BLaER1 treated with 17β-estradiol and CSF1 and Interleukin-3, amounts not matched to agents 10 nM and 100 nM (cell line): ENCODE measurements at regions not wholly inside any gene's neighbourhood (a gene's known extent, or its start where the extent isn't known, plus 50 kb on each side); places are given as distances from the start of the nearest gene placed in this dataset.

ENCODE experiments used
- H3K27ac ChIP-seq, 11 experiments: shearing (Covaris generic); formaldehyde crosslinking; 2 replicates each; pipeline ENCODE4 v1.8.1; 2022
- H3K27me3 ChIP-seq, 11 experiments: shearing (Covaris generic); formaldehyde crosslinking; 2 replicates each; pipeline ENCODE4 v1.8.1; 2022
- H3K36me3 ChIP-seq, 11 experiments: shearing (Covaris generic); formaldehyde crosslinking; 2 replicates each; pipeline ENCODE4 v1.8.1; 2022
- H3K4me1 ChIP-seq, 10 experiments: shearing (Covaris generic); formaldehyde crosslinking; 2 replicates each; pipeline ENCODE4 v1.8.1; 2022
- H3K4me2 ChIP-seq, 11 experiments: shearing (Covaris generic); formaldehyde crosslinking; 2 replicates each; pipeline ENCODE4 v1.8.1; 2022
- H3K4me3 ChIP-seq, 10 experiments: shearing (Covaris generic); formaldehyde crosslinking; 2 replicates each; pipeline ENCODE4 v1.8.1; 2022
- H3K9ac ChIP-seq, 11 experiments: shearing (Covaris generic); formaldehyde crosslinking; 2 replicates each; pipeline ENCODE4 v1.8.1; 2022
- H3K9me3 ChIP-seq, 11 experiments: shearing (Covaris generic); formaldehyde crosslinking; replicated peaks in 1 of 11; 2 replicates each; pipeline ENCODE4 v1.8.1; 2022
- H4K20me1 ChIP-seq, 11 experiments: shearing (Covaris generic); formaldehyde crosslinking; 2 replicates each; pipeline ENCODE4 v1.8.1; 2022
- Cebpa-rat ChIP-seq, 11 experiments: shearing (Covaris generic); IDR thresholded peaks; 2 replicates each; pipeline ENCODE4 v1.8.1; 2022

GRCh38 chr20:40600441-40601219 lies 88.4 kb downstream of the MAFB start:
- H3K4me3 ChIP-seq = no peak overlapping the region
- H3K27me3 ChIP-seq = no peaks in the 10 kb centered on the region
- H3K4me2 ChIP-seq = peak overlapping the region in 2 of 11 experiments; percentile 25 to 34; a peak in 2 of 22 replicates
- no peak overlapping the region for H3K27ac ChIP-seq
- H3K4me1 ChIP-seq = peaks cover 0 to 13% (median 0%) of the 10 kb centered on the region in 10 experiments; a peak in 2 of 20 replicates
- no peak overlapping the region for H3K9ac ChIP-seq
- H3K9me3 ChIP-seq = peaks cover 7 to 21% (median 15%) of the 10 kb centered on the region in 11 experiments; a peak in 18 of 22 replicates
- no peaks in the 10 kb centered on the region for H3K36me3 ChIP-seq
- no peak for TF ChIP-seq Cebpa-rat (IDR thresholded peaks at IDR 0.05)
- H4K20me1 ChIP-seq = no peaks in the 10 kb centered on the region

GRCh38 chr20:40599987-40600386 lies 89.0 kb downstream of the MAFB start:
- peak overlapping the region in 2 of 11 experiments; percentile 19 to 34; a peak in 1 of 22 replicates for H3K4me2 ChIP-seq
- no peak overlapping the region for H3K27ac ChIP-seq
- H3K9me3 ChIP-seq = peaks cover 7 to 21% (median 15%) of the 10 kb centered on the region in 11 experiments; a peak in 18 of 22 replicates
- H3K27me3 ChIP-seq = no peaks in the 10 kb centered on the region
- no peaks in the 10 kb centered on the region for H4K20me1 ChIP-seq
- no peaks in the 10 kb centered on the region for H3K36me3 ChIP-seq
- H3K4me1 ChIP-seq = peaks cover 0 to 13% (median 0%) of the 10 kb centered on the region in 10 experiments; a peak in 2 of 20 replicates
- no peak for TF ChIP-seq Cebpa-rat (IDR thresholded peaks at IDR 0.05)
- no peak overlapping the region for H3K4me3 ChIP-seq
- H3K9ac ChIP-seq = no peak overlapping the region

- Histone ChIP-seq H3K36me3 (no peaks in the 10 kb centered on the region), H3K4me3 (no peak overlapping the region), H3K27ac (0 out of 22 replicates have a peak overlapping the region, but pooled peaks of 1 of the 11 experiments have one; percentile 7), H3K27me3 (no peaks in the 10 kb centered on the region), H4K20me1 (no peaks in the 10 kb centered on the region), H3K9me3 (no peaks in the 10 kb centered on the region), H3K4me1 (peaks cover 0 to 14% (median 0%) of the 10 kb centered on the region in 10 experiments; a peak in 4 of 20 replicates), H3K4me2 (peak overlapping the region in 2 of 11 experiments; percentile 31 to 59; a peak in 4 of 22 replicates), H3K9ac (no peak overlapping the region)
- no peak for TF ChIP-seq Cebpa-rat (IDR thresholded peaks at IDR 0.05)
These were observed 96.1 kb downstream of the MAFB start for GRCh38 chr20:40592941-40593340.

GRCh38 chr20:40591536-40591935 lies 97.5 kb downstream of the MAFB start:
- no peak overlapping the region for H3K9ac ChIP-seq
- no peaks in the 10 kb centered on the region for H4K20me1 ChIP-seq
- H3K4me3 ChIP-seq = no peak overlapping the region
- no peak for TF ChIP-seq Cebpa-rat (IDR thresholded peaks at IDR 0.05)
- H3K4me1 ChIP-seq = peaks cover 0 to 14% (median 0%) of the 10 kb centered on the region in 10 experiments; a peak in 4 of 20 replicates
- H3K4me2 ChIP-seq = no peak overlapping the region
- H3K9me3 ChIP-seq = no peaks in the 10 kb centered on the region
- H3K27me3 ChIP-seq = no peaks in the 10 kb centered on the region
- no peaks in the 10 kb centered on the region for H3K36me3 ChIP-seq
- H3K27ac ChIP-seq = no peak overlapping the region

GRCh38 chr20:40591119-40591518 lies 97.9 kb downstream of the MAFB start:
- H3K4me2 ChIP-seq = no peak overlapping the region
- H3K27me3 ChIP-seq = no peaks in the 10 kb centered on the region
- H3K36me3 ChIP-seq = no peaks in the 10 kb centered on the region
- no peak overlapping the region for H3K27ac ChIP-seq
- peaks cover 0 to 14% (median 0%) of the 10 kb centered on the region in 10 experiments; a peak in 4 of 20 replicates for H3K4me1 ChIP-seq
- H3K9ac ChIP-seq = no peak overlapping the region
- no peaks in the 10 kb centered on the region for H3K9me3 ChIP-seq
- no peak for TF ChIP-seq Cebpa-rat (IDR thresholded peaks at IDR 0.05)
- H4K20me1 ChIP-seq = no peaks in the 10 kb centered on the region
- no peak overlapping the region for H3K4me3 ChIP-seq

- Histone ChIP-seq H3K4me2 (no peak overlapping the region), H3K9ac (no peak overlapping the region), H3K27ac (no peak overlapping the region), H3K9me3 (no peaks in the 10 kb centered on the region), H3K27me3 (no peaks in the 10 kb centered on the region), H4K20me1 (no peaks in the 10 kb centered on the region), H3K4me1 (peaks cover 0 to 14% (median 0%) of the 10 kb centered on the region in 10 experiments; a peak in 4 of 20 replicates), H3K4me3 (no peak overlapping the region), H3K36me3 (no peaks in the 10 kb centered on the region)
- no peak for TF ChIP-seq Cebpa-rat (IDR thresholded peaks at IDR 0.05)
These were observed 99.5 kb downstream of the MAFB start for GRCh38 chr20:40589581-40589980.

GRCh38 chr20:40588891-40589290 lies 100.1 kb downstream of the MAFB start:
- Histone ChIP-seq H3K27me3 (no peaks in the 10 kb centered on the region), H3K4me3 (no peak overlapping the region), H3K4me2 (no peak overlapping the region), H3K4me1 (peaks cover 0 to 19% (median 0%) of the 10 kb centered on the region in 10 experiments; a peak in 7 of 20 replicates), H4K20me1 (no peaks in the 10 kb centered on the region), H3K36me3 (no peaks in the 10 kb centered on the region), H3K9me3 (no peaks in the 10 kb centered on the region), H3K27ac (no peak overlapping the region), H3K9ac (no peak overlapping the region)
- no peak for TF ChIP-seq Cebpa-rat (IDR thresholded peaks at IDR 0.05)

- Histone ChIP-seq H3K27ac (no peak overlapping the region), H4K20me1 (no peaks in the 10 kb centered on the region), H3K36me3 (no peaks in the 10 kb centered on the region), H3K9ac (no peak overlapping the region), H3K4me2 (no peak overlapping the region), H3K9me3 (no peaks in the 10 kb centered on the region), H3K4me3 (no peak overlapping the region), H3K27me3 (no peaks in the 10 kb centered on the region), H3K4me1 (peaks cover 0 to 24% (median 7%) of the 10 kb centered on the region in 10 experiments; a peak in 9 of 20 replicates)
- TF ChIP-seq Cebpa-rat (IDR thresholded peaks at IDR 0.05) = no peak
These were observed 102.0 kb downstream of the MAFB start for GRCh38 chr20:40587038-40587437.

GRCh38 chr20:40584130-40584809 lies 104.8 kb downstream of the MAFB start:
- no peak overlapping the region for H3K4me3 ChIP-seq
- no peaks in the 10 kb centered on the region for H3K27me3 ChIP-seq
- TF ChIP-seq Cebpa-rat (IDR thresholded peaks at IDR 0.05) = no peak
- no peaks in the 10 kb centered on the region for H4K20me1 ChIP-seq
- no peak overlapping the region; a peak in 1 of 22 replicates for H3K27ac ChIP-seq
- no peaks in the 10 kb centered on the region for H3K36me3 ChIP-seq
- H3K9ac ChIP-seq = no peak overlapping the region
- peak overlapping the region in 4 of 11 experiments; percentile 58 to 83 (median 72); a peak in 9 of 22 replicates for H3K4me2 ChIP-seq
- H3K9me3 ChIP-seq = no peaks in the 10 kb centered on the region
- peaks cover 0 to 30% (median 7%) of the 10 kb centered on the region in 10 experiments; a peak in 9 of 20 replicates for H3K4me1 ChIP-seq
